ENCODE measurements at regions not wholly inside any gene's neighbourhood (a gene's known extent, or its start where the extent isn't known, plus 50 kb on each side); places are given as distances from the start of the nearest gene placed in this dataset.
"Not testable (repeated sequence)": the region's sequence is repeated elsewhere in the genome, so short reads cannot be mapped to it uniquely, and the experiment has no call there.

DNA sequence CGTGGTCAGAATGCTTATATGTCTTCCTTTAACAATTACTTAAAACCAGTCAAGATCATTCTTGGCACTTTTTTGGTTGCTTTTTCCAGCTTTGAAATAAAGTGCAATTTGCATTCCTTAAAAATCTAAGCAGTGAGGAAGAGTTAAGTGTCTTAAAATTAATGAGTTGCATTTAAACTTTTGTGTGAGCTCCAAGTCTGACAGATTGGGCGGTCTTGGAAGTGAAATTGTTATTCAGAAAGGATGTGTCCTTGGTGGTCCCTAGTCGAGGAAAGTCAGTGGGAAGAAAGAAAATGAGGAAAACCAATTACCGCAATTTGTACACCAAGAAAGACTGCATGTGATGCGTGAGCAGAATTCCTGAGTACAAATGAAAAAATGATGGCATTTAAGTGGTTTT is 132.5 kb downstream of the HHIPL2 start:
- DNase-seq = no peak

DNA sequence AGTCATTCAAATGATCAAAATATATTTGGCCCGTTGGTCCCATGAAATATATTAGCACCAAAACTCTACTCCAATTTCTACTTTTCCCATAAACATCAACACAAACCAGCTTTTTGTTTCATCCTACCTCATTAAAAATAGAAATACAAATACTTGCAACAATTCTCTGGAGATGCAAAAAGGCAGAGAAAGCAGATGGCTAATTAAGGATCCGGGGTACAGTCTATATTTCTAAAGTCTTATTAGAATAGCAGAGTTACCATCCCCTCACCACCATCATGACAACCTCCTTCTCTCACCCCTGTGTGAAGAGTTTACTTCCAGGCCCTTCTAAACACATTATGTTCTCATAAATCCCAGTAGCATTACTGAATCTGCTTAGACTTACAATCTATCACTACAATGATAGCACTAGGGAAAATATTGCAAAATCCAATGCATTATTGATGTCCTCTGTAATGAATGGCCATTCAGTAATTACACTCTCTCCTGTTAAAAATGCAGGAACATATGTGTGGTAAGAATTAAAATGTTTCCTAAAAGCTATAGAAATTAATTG is 133.8 kb downstream of the HHIPL2 start:
- DNase-seq = no peak

DNA sequence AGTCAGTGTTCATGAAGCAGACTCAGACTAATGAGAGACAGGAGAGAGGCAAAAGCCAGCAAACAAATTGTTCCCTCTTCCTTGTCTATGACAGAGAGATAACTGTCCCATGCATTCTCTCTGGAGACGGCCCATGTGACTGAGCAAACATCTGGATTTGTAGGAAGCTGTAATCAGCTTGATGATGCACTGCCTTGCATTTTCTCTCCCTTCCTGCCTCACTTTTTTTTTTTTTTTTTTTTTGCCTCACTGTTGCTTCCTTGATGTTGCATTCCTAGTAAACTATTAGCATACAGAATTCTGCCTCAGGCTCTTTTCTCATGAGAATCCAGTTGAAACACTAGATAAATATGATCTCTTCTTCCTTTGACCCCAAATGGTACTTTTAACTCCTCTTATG is 134.5 kb downstream of the HHIPL2 start:
- DNase-seq = no peak

DNA sequence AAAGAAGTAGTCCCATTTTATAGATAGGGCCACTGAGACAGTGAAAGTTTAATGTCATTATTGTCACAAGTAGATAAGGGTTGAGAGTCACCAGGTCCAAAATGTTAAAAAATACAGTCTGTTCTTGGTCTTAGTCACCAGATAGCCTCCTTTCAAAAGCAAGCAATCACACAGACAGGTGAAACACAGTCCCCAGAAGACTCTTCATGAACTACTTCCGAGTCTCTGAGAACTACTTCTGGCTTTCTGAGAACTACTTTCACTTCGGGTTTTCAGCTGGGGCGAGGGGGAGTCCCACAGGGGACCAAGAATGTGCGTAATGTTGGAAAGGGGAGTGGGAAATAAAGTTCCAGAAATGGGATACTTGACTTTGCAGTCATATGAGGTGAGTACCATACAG is 143.2 kb downstream of the HHIPL2 start:
- DNase-seq = no peak

DNA sequence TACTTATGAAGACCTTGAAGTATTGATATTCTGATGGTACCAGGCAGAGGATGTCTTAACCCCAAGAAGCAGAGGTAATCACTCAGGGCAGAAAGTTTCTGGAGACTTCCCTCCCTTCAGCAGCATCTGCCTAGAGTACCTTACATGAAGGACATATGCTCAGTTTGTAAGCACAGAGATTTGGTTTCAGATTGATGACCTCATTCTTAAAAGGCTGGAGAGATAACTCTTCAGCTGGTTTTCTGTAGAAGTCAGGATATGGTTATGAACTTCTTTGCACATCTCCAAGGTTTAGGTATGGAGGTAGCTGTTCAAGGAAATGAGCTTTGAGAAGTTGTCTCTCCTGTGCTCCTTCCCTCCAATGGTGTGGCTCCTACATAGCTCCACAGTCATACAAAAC is 148.7 kb downstream of the HHIPL2 start:
- no peak for DNase-seq

DNA sequence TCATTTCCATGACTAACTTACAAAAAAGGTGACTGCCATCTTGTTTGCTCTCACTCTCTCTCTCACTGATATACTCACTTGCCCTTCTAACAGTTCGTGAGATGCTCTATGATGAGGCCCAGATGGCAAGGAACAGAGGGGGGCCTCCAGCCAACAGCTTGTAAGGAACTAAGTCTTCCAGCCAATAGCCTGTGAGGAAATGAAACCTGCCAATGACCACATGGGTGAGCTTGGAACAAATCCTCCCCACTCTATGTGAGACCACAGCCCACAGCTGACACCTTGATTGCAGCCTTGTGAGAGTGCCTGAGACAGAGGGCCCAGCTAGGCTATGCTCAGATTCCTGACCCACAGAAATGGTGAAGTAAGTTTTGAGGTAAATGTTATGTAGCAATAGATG is 153.7 kb downstream of the HHIPL2 start:
- DNase-seq = no peak

DNA sequence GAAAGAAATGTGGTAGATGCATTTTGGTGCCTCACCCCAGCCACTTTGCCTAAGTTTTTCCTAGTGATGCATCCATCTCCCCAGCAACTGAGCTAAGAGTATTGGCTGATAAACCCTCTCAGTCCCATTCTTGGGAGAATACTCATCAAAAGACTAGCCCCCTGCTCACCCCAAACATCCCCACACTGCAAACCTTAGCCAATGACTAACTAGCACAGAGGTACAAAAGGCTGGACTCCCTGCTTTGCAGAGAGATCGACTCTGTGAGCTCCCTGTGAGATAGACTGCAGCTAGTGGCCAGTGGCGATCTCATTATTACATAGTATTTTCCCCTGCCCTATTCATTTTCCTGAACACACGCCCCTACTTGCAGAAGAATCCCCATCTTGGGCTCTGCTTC is 155.3 kb downstream of the HHIPL2 start:
- no peak for DNase-seq

DNA sequence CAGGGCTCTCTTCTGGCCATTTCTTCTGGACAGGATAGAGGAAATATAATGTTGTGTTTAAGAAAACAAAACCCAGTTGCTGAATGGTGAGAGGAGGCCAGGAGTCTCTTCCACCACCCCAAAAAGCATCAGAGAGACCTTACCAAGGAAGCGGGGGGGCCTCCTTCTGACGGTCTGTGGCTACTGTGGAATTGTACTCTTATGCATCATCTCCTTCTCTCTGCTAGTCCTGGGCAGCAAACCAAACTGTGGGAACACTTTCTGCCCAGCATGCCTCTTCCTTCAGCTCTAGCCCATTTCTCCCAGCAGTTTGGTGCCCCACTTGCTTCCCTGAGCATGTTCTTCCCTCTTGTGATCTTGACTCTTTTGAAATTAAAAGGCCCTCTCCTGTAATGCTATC is 157.7 kb downstream of the HHIPL2 start:
- no peak for DNase-seq

DNA sequence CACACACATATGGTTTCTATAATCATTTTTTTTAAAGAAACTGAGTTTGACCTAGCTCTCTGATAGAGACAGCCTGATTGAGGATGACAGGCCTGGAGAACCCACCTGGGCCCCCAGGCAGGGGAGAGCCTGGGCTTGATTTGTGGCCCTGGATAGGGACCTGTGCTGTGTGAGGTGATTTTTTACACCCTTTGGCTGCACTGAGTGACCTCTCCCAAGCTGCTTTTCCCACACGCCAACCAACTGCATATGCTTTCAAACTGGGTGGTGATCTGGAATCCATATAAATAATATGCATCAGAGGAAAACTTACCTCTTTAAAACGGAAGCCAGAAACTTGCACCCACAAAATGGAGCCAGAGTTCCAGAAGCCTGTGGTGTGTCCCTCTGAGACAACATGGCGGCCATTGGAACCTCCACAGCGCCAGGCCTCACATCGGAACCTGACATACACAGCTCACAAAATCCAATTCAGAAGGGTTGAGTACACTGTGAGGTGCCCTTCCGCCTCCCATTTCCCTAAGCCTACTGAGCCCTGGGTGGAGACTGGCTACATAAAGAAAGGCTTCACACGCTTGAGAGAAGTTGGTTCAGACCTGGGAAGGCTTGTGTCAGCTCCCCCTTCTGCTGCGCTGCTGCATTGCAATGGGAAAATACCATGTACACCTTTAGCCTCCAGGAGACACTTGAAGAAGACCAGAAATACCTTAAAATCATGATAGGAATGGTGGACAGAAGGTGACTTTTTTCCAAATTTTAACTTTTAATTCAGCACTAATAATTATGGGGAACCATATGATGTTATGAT is 160.7 kb downstream of the HHIPL2 start:
- no peak for DNase-seq

DNA sequence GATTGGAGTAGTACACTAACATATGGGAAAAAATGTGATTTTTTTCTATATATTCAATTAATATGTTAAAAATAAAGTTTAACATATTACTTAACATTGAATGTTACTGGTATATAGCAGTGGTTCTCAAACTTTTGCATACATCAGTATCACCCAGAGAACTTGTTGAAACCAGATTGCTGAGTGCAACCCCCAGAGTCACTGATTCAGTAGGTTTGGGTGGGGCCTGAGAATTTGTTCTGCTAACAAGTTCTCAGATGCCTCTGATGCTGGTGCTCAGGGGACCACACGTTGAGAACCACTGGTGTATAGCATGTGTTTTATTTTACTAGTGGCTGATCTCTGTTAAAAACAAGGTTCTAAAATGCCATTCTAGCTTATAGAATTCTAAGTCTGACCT is 161.9 kb downstream of the HHIPL2 start:
- DNase-seq = no peak

DNA sequence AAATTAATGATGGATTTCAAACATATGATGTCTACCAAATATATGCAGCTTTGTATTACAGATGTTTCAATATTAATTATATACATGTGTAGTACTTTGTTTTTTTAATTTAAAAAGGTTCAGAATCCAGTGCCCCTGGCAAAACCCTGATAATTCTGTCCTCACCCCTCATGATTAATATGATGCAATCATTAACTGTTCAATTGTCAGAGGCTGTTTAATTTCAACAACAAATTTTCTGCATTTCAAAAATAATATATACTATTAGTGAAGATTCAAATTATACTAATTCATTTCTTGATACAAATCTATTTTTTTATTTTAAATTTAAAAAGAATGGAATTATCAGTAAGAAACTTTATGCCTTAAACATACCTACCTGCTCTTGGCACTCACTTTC is 162.6 kb downstream of the HHIPL2 start:
- no peak for DNase-seq

DNA sequence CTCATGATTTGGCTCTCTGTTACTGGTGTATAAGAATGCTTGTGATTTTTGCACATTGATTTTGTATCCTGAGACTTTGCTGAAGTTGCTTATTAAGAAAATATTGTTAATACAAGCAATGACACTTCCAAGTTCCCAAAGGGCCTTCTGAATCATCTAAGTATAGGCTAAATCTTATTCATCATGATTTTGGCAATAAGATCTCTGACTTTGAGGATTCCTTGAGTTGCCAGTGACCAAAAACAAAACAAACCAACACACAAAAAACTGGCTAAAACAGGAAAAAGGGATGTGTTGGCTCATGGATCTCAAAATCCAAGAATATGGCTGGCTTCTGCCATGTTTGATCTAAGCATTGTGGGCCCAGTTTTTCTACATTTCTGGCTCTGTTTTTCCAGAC is 163.4 kb downstream of the HHIPL2 start:
- no peak for DNase-seq

DNA sequence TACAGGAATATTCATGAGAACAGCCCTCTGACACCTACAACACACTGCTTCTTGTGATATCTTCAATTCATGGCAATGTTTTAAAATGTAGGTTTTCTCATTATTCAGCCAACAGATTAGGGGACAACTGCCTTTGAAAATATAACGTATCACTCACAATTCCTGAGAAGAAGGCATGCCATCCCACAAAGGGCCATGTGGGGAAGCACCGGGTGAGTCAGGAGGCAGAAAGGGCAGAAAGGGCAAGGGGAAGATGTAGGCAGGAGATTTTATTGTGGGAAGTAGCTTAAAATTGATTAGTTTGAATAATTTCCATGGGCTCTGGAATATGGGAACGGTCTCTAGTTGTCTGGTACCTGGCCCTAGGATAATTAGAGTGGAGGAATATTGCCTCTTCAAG is 165.7 kb downstream of the HHIPL2 start:
- DNase-seq = no peak

DNA sequence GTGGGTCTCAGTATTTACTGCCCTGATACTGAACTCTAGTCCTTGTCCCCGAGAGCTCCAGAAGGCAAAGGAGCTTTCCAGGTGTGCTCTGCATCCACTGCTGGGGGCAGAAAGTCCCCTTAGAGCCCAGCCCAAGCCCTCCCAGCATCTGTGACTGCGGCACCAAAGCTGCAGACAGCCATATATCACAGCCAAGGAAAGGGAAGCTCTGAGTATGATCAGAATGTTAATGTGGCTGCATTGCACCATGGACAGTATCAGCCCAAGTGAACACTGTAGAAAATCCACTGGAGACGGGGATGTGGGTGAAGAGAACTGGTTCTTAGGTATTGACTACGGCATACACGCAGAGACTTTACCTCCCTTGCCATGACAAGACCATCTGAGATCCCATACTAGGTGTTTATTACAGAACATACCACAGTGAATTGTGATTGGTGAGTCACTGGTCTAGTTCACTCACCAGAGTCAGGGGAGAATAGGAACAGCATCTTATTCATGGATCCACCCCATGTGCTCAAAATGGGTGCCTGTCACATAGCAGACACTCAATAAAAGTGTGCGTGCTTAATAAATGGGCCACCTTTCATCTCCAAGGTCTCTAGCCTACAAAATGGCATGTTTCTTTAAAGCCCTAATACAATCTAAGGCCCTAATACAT is 170.3 kb downstream of the HHIPL2 start:
- no peak for DNase-seq

DNA sequence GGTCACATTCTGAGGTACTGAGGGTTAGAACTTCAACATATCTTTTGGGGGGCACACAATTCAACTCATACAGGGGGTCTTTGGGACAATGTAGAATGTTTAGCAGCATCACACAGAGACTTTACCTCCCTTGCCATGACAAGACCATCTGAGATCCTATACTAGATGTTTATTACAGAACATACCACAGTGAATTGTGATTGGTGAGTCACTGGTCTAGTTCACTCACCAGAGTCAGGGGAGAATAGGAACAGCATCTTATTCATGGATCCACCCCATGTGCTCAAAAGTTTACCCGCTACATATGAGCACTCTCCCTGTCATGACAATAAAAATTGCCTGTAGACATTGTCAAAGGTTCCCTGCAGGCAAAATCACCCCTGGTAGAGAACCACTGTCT is 171.1 kb downstream of the HHIPL2 start:
- not testable (repeated sequence) for DNase-seq

DNA sequence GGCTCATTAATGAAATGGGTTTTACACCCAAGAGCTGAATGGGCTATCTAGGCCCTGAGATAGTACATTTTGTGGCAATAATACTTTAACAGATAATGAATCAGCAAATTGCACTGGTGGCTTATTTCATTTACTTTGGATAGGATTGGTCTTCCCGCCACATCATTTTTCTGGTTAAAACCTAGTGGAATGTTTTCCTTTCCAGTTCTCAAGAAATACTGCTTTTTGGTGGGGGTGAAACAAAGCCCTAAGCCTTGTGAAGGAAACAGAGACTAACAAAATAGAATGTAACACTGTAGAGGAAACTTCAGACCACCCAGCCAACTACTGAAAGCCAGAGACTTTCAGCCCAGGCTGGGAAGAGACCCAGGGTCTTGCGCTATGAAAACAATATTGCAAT is 172.2 kb downstream of the HHIPL2 start:
- DNase-seq = no peak

DNA sequence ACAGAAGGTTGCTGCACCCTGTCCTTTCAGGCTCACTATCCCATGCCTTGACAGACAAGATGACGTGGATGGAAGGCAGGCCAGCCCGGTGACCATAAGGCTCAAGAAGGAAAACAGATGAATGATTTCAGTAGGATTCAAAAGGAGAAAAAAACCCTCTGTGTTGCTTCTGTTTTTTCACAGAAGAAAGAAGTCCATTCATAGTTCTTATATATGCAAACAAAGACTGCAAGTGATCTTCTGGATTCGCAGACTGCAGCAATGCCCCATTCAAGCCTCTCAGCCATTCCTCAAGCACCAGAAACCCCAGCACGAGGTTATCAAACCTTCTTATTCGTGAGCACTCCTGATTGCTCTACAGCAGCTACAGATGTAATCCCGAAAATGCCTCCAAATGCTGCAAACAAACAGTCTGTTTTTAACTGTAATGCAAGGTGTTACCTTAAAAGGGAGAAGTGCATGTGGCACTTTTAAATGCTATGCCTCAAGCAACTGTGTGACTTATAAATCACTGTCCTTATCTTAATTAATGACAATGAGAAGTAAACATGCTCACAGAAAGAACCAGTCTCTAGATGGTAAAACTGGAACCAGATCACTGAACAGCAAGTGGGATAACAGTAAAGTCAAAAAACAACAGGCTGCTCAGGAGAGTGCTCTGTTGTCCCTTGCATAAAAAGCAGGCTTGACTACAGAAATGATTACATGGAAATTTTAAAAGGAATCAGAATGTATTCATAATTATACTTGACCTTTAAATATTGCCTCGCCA is 173.9 kb downstream of the HHIPL2 start:
- DNase-seq = no peak

DNA sequence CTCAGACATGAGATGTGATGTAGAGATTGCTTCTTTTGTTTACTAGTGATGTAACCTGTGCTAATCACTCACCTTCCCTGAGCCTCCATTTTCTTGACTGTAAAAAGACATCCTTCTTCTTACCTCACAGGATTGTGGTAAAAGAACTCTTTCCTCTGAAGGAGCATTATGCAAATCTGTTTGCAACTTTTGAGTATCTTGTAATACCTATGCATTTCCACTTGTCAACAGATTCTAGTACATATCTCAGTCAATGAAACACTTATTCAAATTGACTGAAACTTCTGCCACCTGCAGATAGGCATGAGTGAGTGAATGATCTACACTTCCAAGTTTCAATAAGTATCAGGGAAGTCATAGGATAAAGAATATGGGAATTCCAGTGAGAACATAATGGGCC is 174.7 kb downstream of the HHIPL2 start:
- DNase-seq = no peak

DNA sequence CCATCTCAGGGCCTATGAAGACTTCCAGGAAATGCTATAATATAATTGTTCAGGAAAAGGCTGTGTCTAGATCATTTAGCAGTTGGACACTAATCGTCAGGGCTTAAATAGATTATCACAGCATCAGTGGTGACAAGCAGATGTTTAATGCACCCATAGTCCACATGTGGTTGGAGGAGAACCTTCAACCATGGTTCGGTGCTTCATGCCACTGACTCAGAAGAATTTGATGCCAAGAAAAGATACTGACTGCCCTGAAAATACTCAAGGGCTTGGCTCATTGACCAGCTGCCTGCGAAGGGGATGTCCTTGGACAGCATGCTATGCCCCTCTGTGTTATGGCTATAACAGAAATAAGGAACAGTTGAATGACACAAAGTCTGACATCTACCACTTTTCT is 175.7 kb downstream of the HHIPL2 start:
- no peak for DNase-seq

DNA sequence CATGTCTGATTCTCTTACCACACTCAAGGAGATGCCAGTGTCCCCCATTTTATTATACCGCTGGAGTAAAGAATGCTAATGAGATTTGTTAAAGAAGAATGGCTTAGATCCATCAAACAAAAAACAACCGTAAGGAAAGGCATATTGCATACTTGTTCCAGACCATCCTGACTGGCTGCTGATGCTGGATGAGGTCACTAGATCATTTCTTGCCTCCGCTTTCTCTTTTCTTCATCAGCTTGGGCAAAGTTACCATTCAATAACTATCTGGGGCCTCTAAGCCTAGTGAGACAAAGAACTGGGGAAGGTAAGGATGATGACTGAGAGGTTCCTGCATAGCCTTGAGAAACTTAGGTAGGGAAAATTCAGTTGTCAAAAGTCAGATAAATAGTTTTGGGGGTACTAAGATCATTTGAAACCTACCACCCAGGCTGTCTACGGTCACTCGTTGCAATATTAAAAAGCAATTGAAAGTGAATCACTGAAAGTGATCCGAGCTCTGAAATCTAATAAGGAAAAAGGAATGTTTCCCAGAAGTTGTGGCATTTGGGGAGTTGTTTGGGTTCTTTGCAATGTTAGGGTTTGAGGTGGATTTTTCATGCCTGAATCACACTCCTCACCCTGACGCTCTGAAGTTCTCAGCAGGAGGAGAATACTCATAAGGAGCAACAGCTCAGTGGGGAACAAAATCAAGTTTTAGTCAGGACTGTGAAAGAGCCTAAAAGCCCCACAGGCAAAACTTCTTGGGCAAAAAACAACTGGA is 176.8 kb downstream of the HHIPL2 start:
- DNase-seq = no peak

DNA sequence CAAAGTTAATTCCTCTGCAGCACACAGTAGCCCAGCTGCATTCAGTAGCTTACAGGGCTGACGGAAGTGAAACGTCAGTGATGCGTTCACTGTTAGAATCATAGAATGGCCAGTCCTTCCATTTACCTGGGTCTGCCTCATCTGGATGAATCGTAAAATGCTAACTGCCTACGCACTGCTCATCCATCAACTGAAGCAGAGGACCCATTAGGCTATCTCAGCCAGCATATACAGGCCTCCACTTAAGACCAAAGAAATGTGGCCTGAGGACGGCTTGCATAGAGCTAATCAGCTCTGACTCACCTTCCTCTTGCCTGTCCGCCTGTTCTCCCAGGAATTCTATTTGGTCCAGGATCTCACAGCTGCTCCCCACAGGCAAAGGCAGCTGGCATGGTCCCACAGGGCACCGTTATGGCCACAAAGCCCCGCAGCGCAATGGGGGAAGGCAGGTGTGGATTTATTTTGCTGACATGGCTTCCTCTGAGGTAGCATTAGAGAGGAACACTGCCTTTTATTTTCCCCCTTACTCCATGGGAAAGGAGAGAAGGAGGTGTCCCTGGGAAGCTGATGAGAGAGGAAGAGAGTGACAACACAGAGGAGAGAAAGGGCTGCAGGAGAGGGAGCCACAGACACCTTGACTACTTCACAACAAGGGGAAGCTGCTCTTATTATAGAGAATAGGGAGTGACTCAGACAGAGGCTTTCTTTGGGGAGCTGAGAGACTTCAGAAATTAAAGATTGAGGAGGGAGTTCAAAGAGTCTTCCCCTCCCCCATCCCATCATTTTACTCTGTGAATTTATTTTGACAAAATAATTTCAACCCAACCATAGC is 177.6 kb downstream of the HHIPL2 start:
- no peak for DNase-seq

DNA sequence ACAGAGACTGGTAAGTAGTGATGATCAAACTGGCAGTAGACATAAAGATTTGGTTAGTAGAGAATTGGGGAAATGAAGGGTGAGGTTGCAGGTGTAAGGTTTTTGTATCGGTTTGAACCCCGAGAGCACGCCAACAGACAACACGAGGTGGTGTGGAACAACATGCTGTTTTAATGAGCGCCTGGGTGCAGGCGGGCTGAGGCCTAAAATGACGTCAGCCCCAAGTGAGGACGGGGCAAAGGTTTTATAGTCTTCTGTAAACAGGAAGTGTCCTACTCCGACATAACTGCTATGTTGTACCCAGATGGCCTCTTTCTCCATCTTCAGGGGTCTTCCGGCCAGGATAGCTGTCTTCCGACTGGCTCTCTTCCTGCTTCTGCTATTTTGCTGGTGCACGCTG is 178.8 kb downstream of the HHIPL2 start:
- no peak for DNase-seq
